HepG2 (cell line): ENCODE measurements at regions not wholly inside any gene's neighbourhood (a gene's known extent, or its start where the extent isn't known, plus 50 kb on each side); places are given as distances from the start of the nearest gene placed in this dataset.
A peak's percentile ranks its signal among the peaks of the same experiment; 100 is the strongest.

Experiments
- DNMT1 ChIP-seq: sonication (generic); formaldehyde crosslinking; IDR thresholded peaks from 2 replicates; pipeline ENCODE4 v1.5.1; 2020; ENCODE audit warnings: mild to moderate bottlenecking, missing genetic modification reagents
- DNMT3B ChIP-seq: conservative IDR thresholded peaks from 2 replicates; pipeline ENCODE4 v1.6.1; 2016; ENCODE audit warnings: missing biosample characterization, control low read depth
- DR1 ChIP-seq: sonication (generic); formaldehyde crosslinking; IDR thresholded peaks from 2 replicates; pipeline ENCODE4 v1.8.0; 2021; ENCODE audit warnings: mild to moderate bottlenecking, missing genetic modification reagents, inconsistent platforms
- GRHL1 ChIP-seq: sonication (generic); formaldehyde crosslinking; conservative IDR thresholded peaks from 2 replicates; pipeline ENCODE4 v1.8.0; 2022; ENCODE audit warnings: missing genetic modification reagents
- HIVEP1 ChIP-seq: sonication (generic); formaldehyde crosslinking; IDR thresholded peaks from 2 replicates; pipeline ENCODE4 v1.4.0; 2020; ENCODE audit warnings: mild to moderate bottlenecking, missing genetic modification reagents
- MAZ ChIP-seq, 2 experiments: sonication (generic) in 1 of 2; formaldehyde crosslinking in 1 of 2; IDR thresholded peaks; 2 replicates each; pipeline versions ENCODE4 v1.5.0 to v1.6.1; 2012 to 2020; ENCODE audit warnings: low read depth in 2 of 2, mild to moderate bottlenecking in 2 of 2, borderline replicate concordance in 1 of 2, improper control_type of control experiment in 1 of 2, low read length in 1 of 2, missing genetic modification reagents in 1 of 2, moderate library complexity in 1 of 2
- MBNL3 ChIP-seq: fragments of 250-450 bp; sonication (Bioruptor Pico); conservative IDR thresholded peaks from 2 replicates; pipeline ENCODE4 v1.8.0; 2022; ENCODE audit warnings: mild to moderate bottlenecking, inconsistent platforms
- MLXIP ChIP-seq: sonication (generic); formaldehyde crosslinking; IDR thresholded peaks from 2 replicates; pipeline ENCODE4 v1.9.0; 2021; ENCODE audit warnings: missing genetic modification reagents, borderline replicate concordance
- NFATC3 ChIP-seq: sonication (generic); formaldehyde crosslinking; IDR thresholded peaks from 2 replicates; pipeline ENCODE4 v1.5.1; 2020; ENCODE audit warnings: mild to moderate bottlenecking, missing genetic modification reagents
- NFIC ChIP-seq: IDR thresholded peaks from 2 replicates; pipeline ENCODE4 v1.6.1; 2012; ENCODE audit warnings: mild to moderate bottlenecking, low read length, inconsistent platforms
- NFYB ChIP-seq: sonication (generic); formaldehyde crosslinking; IDR thresholded peaks from 2 replicates; pipeline ENCODE4 v1.4.0; 2020; ENCODE audit warnings: missing genetic modification reagents
- SRSF9 ChIP-seq: fragments of 200-400 bp; formaldehyde crosslinking; IDR thresholded peaks from 2 replicates; pipeline ENCODE4 v1.6.1; 2018; ENCODE audit warnings: borderline replicate concordance, mild to moderate bottlenecking, low read depth, low read length; ENCODE audit not compliant: insufficient read depth, poor library complexity, severe bottlenecking
- ZBTB38 ChIP-seq: sonication (generic); formaldehyde crosslinking; IDR thresholded peaks from 2 replicates; pipeline ENCODE4 v1.5.1; 2020; ENCODE audit warnings: mild to moderate bottlenecking, missing genetic modification reagents
- ZFP1 ChIP-seq: IDR thresholded peaks from 2 replicates; pipeline ENCODE4 v1.6.1; 2016
- ZNF275 ChIP-seq: sonication (generic); formaldehyde crosslinking; IDR thresholded peaks from 2 replicates; pipeline ENCODE4 v1.8.0; 2022; ENCODE audit warnings: missing genetic modification reagents, mild to moderate bottlenecking, inconsistent platforms, borderline replicate concordance
- ZNF333 ChIP-seq: sonication (generic); formaldehyde crosslinking; IDR thresholded peaks from 2 replicates; pipeline ENCODE4 v1.4.0; 2020; ENCODE audit warnings: mild to moderate bottlenecking, missing genetic modification reagents, borderline replicate concordance
- ZNF337 ChIP-seq: sonication (generic); formaldehyde crosslinking; IDR thresholded peaks from 2 replicates; pipeline ENCODE4 v1.5.1; 2020; ENCODE audit warnings: missing genetic modification reagents, low read depth, mild to moderate bottlenecking, borderline replicate concordance
- ZNF354B ChIP-seq: sonication (generic); formaldehyde crosslinking; IDR thresholded peaks from 2 replicates; pipeline ENCODE4 v1.8.0; 2022; ENCODE audit warnings: mild to moderate bottlenecking, missing genetic modification reagents
- ZNF501 ChIP-seq: sonication (generic); formaldehyde crosslinking; IDR thresholded peaks from 2 replicates; pipeline ENCODE4 v1.5.1; 2020; ENCODE audit warnings: mild to moderate bottlenecking, moderate library complexity, missing genetic modification reagents
- ZNF691 ChIP-seq: sonication (generic); formaldehyde crosslinking; IDR thresholded peaks from 2 replicates; pipeline ENCODE4 v1.4.0; 2020; ENCODE audit warnings: missing genetic modification reagents, low read depth, mild to moderate bottlenecking, borderline replicate concordance
- ZNF784 ChIP-seq: sonication (generic); formaldehyde crosslinking; IDR thresholded peaks from 2 replicates; pipeline ENCODE4 v1.5.1; 2020; ENCODE audit warnings: missing genetic modification reagents, mild to moderate bottlenecking, borderline replicate concordance

GRCh38 chr7:435630-436366 is 83.8 kb downstream of the PDGFA start (continued):
- TF ChIP-seq ZNF275 (CRISPR knock-in tag) = no peak
- TF ChIP-seq GRHL1 (CRISPR knock-in tag) = no peak
- no peak for TF ChIP-seq SRSF9
- no peak for TF ChIP-seq MBNL3 (CRISPR knock-in tag)
- peak; percentile 52; the same call in 1 of the 2 replicates for TF ChIP-seq ZNF784
- no peak for TF ChIP-seq ZNF691
- TF ChIP-seq ZBTB38 (CRISPR knock-in tag) = 0 out of 2 replicates have a peak, but pooled peaks have one; percentile 9
- no peak for TF ChIP-seq MLXIP (CRISPR knock-in tag)
- TF ChIP-seq HIVEP1 (CRISPR knock-in tag) = no peak; the same call in 1 of the 2 replicates
- no peak for TF ChIP-seq ZNF333 (CRISPR knock-in tag)
- TF ChIP-seq ZNF354B = no peak
- no peak for TF ChIP-seq ZFP1 (CRISPR knock-in tag)
- 0 out of 2 replicates have a peak, but pooled peaks have one; percentile 44 for TF ChIP-seq NFATC3 (CRISPR knock-in tag)
- TF ChIP-seq DR1 = 0 out of 2 replicates have a peak, but pooled peaks have one; percentile 20
- TF ChIP-seq MAZ (IDR thresholded peaks at IDR 0.05; ENCODE audit: borderline replicate concordance, low read depth, low read length) = no peak
- 0 out of 2 replicates have a peak, but pooled peaks have one; percentile 4 for TF ChIP-seq MAZ (CRISPR knock-in tag; IDR thresholded peaks at IDR 0.05; ENCODE audit: low read depth)
- TF ChIP-seq DNMT1 = no peak
- TF ChIP-seq NFIC = no peak
- no peak for TF ChIP-seq ZNF337 (CRISPR knock-in tag)
- no peak for TF ChIP-seq DNMT3B (CRISPR knock-in tag)
- TF ChIP-seq NFYB (CRISPR knock-in tag) = no peak
- 0 out of 2 replicates have a peak, but pooled peaks have one; percentile 14 for TF ChIP-seq ZNF501 (CRISPR knock-in tag)
